ENCODE measurements at regions not wholly inside any gene's neighbourhood (a gene's known extent, or its start where the extent isn't known, plus 50 kb on each side); places are given as distances from the start of the nearest gene placed in this dataset.

- ATAC-seq (ENCODE audit: low read depth in 2 of 2) (no peak), DNase-seq (no peak)
- Histone ChIP-seq H3K27ac (ENCODE audit: insufficient read depth, low read length, poor library complexity, severe bottlenecking) (no peak overlapping the region), H3K9me3 (ENCODE audit: control insufficient read depth in 2 of 2, low read length in 2 of 2) (no peaks in the 10 kb centered on the region), H3K27me3 (ENCODE audit: control insufficient read depth, insufficient read depth, low read length) (no peaks in the 10 kb centered on the region), H3K4me3 (ENCODE audit: low read depth, low read length) (no peak overlapping the region), H3K4me1 (ENCODE audit: control insufficient read depth, insufficient read depth, low read length, poor library complexity, severe bottlenecking) (no peaks in the 10 kb centered on the region), H3K36me3 (ENCODE audit: control insufficient read depth, insufficient read depth, low read length) (no peaks in the 10 kb centered on the region)
- peaks cover 20% of the 10 kb centered on the region for H3K27me3 Mint-ChIP-seq
- no peaks in the 10 kb centered on the region for H3K36me3 Mint-ChIP-seq
- H3K27ac Mint-ChIP-seq: no peak overlapping the region
- peaks cover 0 to 2% (median 0%) of the 10 kb centered on the region in 7 donors for H3K9me3 Mint-ChIP-seq
- H3K4me3 Mint-ChIP-seq: no peak overlapping the region
- H3K4me1 Mint-ChIP-seq: peaks cover 0 to 4% (median 0%) of the 10 kb centered on the region in 4 donors
Observed at GRCh38 chr20:23165964-23166363, 79.8 kb upstream of the CD93 start.

- Histone ChIP-seq H3K9me3 (ENCODE audit: control insufficient read depth in 2 of 2, low read length in 2 of 2) (no peaks in the 10 kb centered on the region), H3K4me1 (ENCODE audit: control insufficient read depth, insufficient read depth, low read length, poor library complexity, severe bottlenecking) (no peaks in the 10 kb centered on the region), H3K36me3 (ENCODE audit: control insufficient read depth, insufficient read depth, low read length) (no peaks in the 10 kb centered on the region), H3K27me3 (ENCODE audit: control insufficient read depth, insufficient read depth, low read length) (no peaks in the 10 kb centered on the region), H3K4me3 (ENCODE audit: low read depth, low read length) (no peak overlapping the region), H3K27ac (ENCODE audit: insufficient read depth, low read length, poor library complexity, severe bottlenecking) (no peak overlapping the region)
- H3K9me3 Mint-ChIP-seq: peaks cover 0 to 2% (median 0%) of the 10 kb centered on the region in 7 donors
- ATAC-seq (ENCODE audit: low read depth in 2 of 2) (no peak), DNase-seq (no peak)
- peak overlapping the region in 1 of 3 donors; percentile 71 for H3K27ac Mint-ChIP-seq
- peaks cover 16% of the 10 kb centered on the region for H3K27me3 Mint-ChIP-seq
- no peaks in the 10 kb centered on the region for H3K36me3 Mint-ChIP-seq
- peaks cover 0 to 8% (median 0%) of the 10 kb centered on the region in 4 donors for H3K4me1 Mint-ChIP-seq
- no peak overlapping the region for H3K4me3 Mint-ChIP-seq
Observed at GRCh38 chr20:23165307-23165750, 79.2 kb upstream of the CD93 start.

GRCh38 chr20:23164176-23164601 lies 78.1 kb upstream of the CD93 start:
- H3K27me3 ChIP-seq (ENCODE audit: control insufficient read depth, insufficient read depth, low read length): no peaks in the 10 kb centered on the region
- H3K27ac ChIP-seq (ENCODE audit: insufficient read depth, low read length, poor library complexity, severe bottlenecking): no peak overlapping the region
- Mint-ChIP-seq H3K9me3 (peaks cover 0 to 2% (median 0%) of the 10 kb centered on the region in 7 donors), H3K4me1 (peaks cover 0 to 19% (median 4%) of the 10 kb centered on the region in 4 donors), H3K27me3 (peaks cover 8% of the 10 kb centered on the region), H3K27ac (no peak overlapping the region), H3K4me3 (peak overlapping the region in 1 of 4 donors; percentile 29), H3K36me3 (no peaks in the 10 kb centered on the region)
- no peak for ATAC-seq (ENCODE audit: low read depth in 2 of 2)
- DNase-seq: no peak
- peaks cover 6% of the 10 kb centered on the region for H3K4me1 ChIP-seq (ENCODE audit: control insufficient read depth, insufficient read depth, low read length, poor library complexity, severe bottlenecking)
- no peaks in the 10 kb centered on the region for H3K36me3 ChIP-seq (ENCODE audit: control insufficient read depth, insufficient read depth, low read length)
- H3K4me3 ChIP-seq (ENCODE audit: low read depth, low read length): no peak overlapping the region
- H3K9me3 ChIP-seq (ENCODE audit: control insufficient read depth in 2 of 2, low read length in 2 of 2): no peaks in the 10 kb centered on the region

GRCh38 chr20:23163562-23163961 lies 77.4 kb upstream of the CD93 start:
- H3K27ac Mint-ChIP-seq: no peak overlapping the region
- no peak overlapping the region for H3K4me3 Mint-ChIP-seq
- no peak overlapping the region for H3K27ac ChIP-seq (ENCODE audit: insufficient read depth, low read length, poor library complexity, severe bottlenecking)
- H3K4me1 ChIP-seq (ENCODE audit: control insufficient read depth, insufficient read depth, low read length, poor library complexity, severe bottlenecking): peaks cover 6% of the 10 kb centered on the region
- no peak overlapping the region for H3K4me3 ChIP-seq (ENCODE audit: low read depth, low read length)
- no peak for ATAC-seq (ENCODE audit: low read depth in 2 of 2)
- H3K27me3 ChIP-seq (ENCODE audit: control insufficient read depth, insufficient read depth, low read length): no peaks in the 10 kb centered on the region
- H3K36me3 Mint-ChIP-seq: no peaks in the 10 kb centered on the region
- peaks cover 0 to 2% (median 0%) of the 10 kb centered on the region in 7 donors for H3K9me3 Mint-ChIP-seq
- peaks cover 0 to 22% (median 6%) of the 10 kb centered on the region in 4 donors for H3K4me1 Mint-ChIP-seq
- no peaks in the 10 kb centered on the region for H3K36me3 ChIP-seq (ENCODE audit: control insufficient read depth, insufficient read depth, low read length)
- peaks cover 8% of the 10 kb centered on the region for H3K27me3 Mint-ChIP-seq
- no peak for DNase-seq
- no peaks in the 10 kb centered on the region for H3K9me3 ChIP-seq (ENCODE audit: control insufficient read depth in 2 of 2, low read length in 2 of 2)

- H3K9me3 ChIP-seq (ENCODE audit: control insufficient read depth in 2 of 2, low read length in 2 of 2): no peaks in the 10 kb centered on the region
- no peaks in the 10 kb centered on the region for H3K36me3 ChIP-seq (ENCODE audit: control insufficient read depth, insufficient read depth, low read length)
- peaks cover 0 to 2% (median 0%) of the 10 kb centered on the region in 7 donors for H3K9me3 Mint-ChIP-seq
- DNase-seq (no peak), ATAC-seq (ENCODE audit: low read depth in 2 of 2) (no peak)
- H3K27ac ChIP-seq (ENCODE audit: insufficient read depth, low read length, poor library complexity, severe bottlenecking): no peak overlapping the region
- H3K27me3 Mint-ChIP-seq: peaks cover 8% of the 10 kb centered on the region
- H3K27me3 ChIP-seq (ENCODE audit: control insufficient read depth, insufficient read depth, low read length): no peaks in the 10 kb centered on the region
- H3K4me1 ChIP-seq (ENCODE audit: control insufficient read depth, insufficient read depth, low read length, poor library complexity, severe bottlenecking): peaks cover 6% of the 10 kb centered on the region
- H3K4me3 ChIP-seq (ENCODE audit: low read depth, low read length): no peak overlapping the region
- H3K4me3 Mint-ChIP-seq: no peak overlapping the region
- no peaks in the 10 kb centered on the region for H3K36me3 Mint-ChIP-seq
- no peak overlapping the region for H3K27ac Mint-ChIP-seq
- H3K4me1 Mint-ChIP-seq: peaks cover 0 to 22% (median 6%) of the 10 kb centered on the region in 4 donors
Observed at GRCh38 chr20:23162887-23163286, 76.8 kb upstream of the CD93 start.

- Mint-ChIP-seq H3K4me3 (no peak overlapping the region), H3K27ac (no peak overlapping the region), H3K27me3 (peaks cover 8% of the 10 kb centered on the region), H3K36me3 (no peaks in the 10 kb centered on the region), H3K4me1 (peaks cover 0 to 22% (median 6%) of the 10 kb centered on the region in 4 donors), H3K9me3 (peaks cover 0 to 2% (median 0%) of the 10 kb centered on the region in 7 donors)
- no peaks in the 10 kb centered on the region for H3K9me3 ChIP-seq (ENCODE audit: control insufficient read depth in 2 of 2, low read length in 2 of 2)
- H3K36me3 ChIP-seq (ENCODE audit: control insufficient read depth, insufficient read depth, low read length): no peaks in the 10 kb centered on the region
- no peak for DNase-seq
- H3K27me3 ChIP-seq (ENCODE audit: control insufficient read depth, insufficient read depth, low read length): no peaks in the 10 kb centered on the region
- ATAC-seq (ENCODE audit: low read depth in 2 of 2): no peak
- no peak overlapping the region for H3K4me3 ChIP-seq (ENCODE audit: low read depth, low read length)
- peaks cover 6% of the 10 kb centered on the region for H3K4me1 ChIP-seq (ENCODE audit: control insufficient read depth, insufficient read depth, low read length, poor library complexity, severe bottlenecking)
- no peak overlapping the region for H3K27ac ChIP-seq (ENCODE audit: insufficient read depth, low read length, poor library complexity, severe bottlenecking)
Observed at GRCh38 chr20:23161968-23162696, 76.0 kb upstream of the CD93 start.

- H3K9me3 Mint-ChIP-seq: peaks cover 0 to 2% (median 0%) of the 10 kb centered on the region in 7 donors
- H3K4me1 ChIP-seq (ENCODE audit: control insufficient read depth, insufficient read depth, low read length, poor library complexity, severe bottlenecking): peaks cover 6% of the 10 kb centered on the region
- DNase-seq (no peak), ATAC-seq (ENCODE audit: low read depth in 2 of 2) (no peak)
- H3K4me1 Mint-ChIP-seq: peaks cover 0 to 18% (median 6%) of the 10 kb centered on the region in 4 donors
- no peaks in the 10 kb centered on the region for H3K36me3 ChIP-seq (ENCODE audit: control insufficient read depth, insufficient read depth, low read length)
- H3K27ac Mint-ChIP-seq: no peak overlapping the region
- peaks cover 8% of the 10 kb centered on the region for H3K27me3 Mint-ChIP-seq
- no peak overlapping the region for H3K27ac ChIP-seq (ENCODE audit: insufficient read depth, low read length, poor library complexity, severe bottlenecking)
- no peaks in the 10 kb centered on the region for H3K36me3 Mint-ChIP-seq
- H3K4me3 ChIP-seq (ENCODE audit: low read depth, low read length): no peak overlapping the region
- H3K4me3 Mint-ChIP-seq: no peak overlapping the region
- H3K9me3 ChIP-seq (ENCODE audit: control insufficient read depth in 2 of 2, low read length in 2 of 2): no peaks in the 10 kb centered on the region
- no peaks in the 10 kb centered on the region for H3K27me3 ChIP-seq (ENCODE audit: control insufficient read depth, insufficient read depth, low read length)
Observed at GRCh38 chr20:23161244-23161891, 75.2 kb upstream of the CD93 start.

All from CD4-positive, CD25-positive, alpha-beta regulatory T cell (primary cell).